Keratinocyte (primary cell): ENCODE measurements at regions not wholly inside any gene's neighbourhood (a gene's known extent, or its start where the extent isn't known, plus 50 kb on each side); places are given as distances from the start of the nearest gene placed in this dataset.

Source experiments
- CTCF ChIP-seq, 3 experiments: IDR thresholded peaks in 1 of 3; conservative IDR thresholded peaks in 1 of 3; optimal IDR thresholded peaks in 1 of 3; 2 replicates in 2 of 3; 3 replicates in 1 of 3; pipeline versions ENCODE3 to v1.5.1; 2011; ENCODE audit warnings: low read length in 3 of 3, mild to moderate bottlenecking in 3 of 3, moderate library complexity in 2 of 3, control low read depth in 1 of 3, inconsistent platforms in 1 of 3; ENCODE audit not compliant: insufficient read depth in 2 of 3; ENCODE audit errors: extremely low read depth in 1 of 3
- EZH2 ChIP-seq: IDR thresholded peaks from one replicate; pipeline ENCODE4 v1.6.1; 2012; ENCODE audit warnings: inconsistent platforms, mild to moderate bottlenecking, low read length, moderate library complexity

GRCh38 chr2:146615778-146616177, 1229.1 kb upstream of the ACVR2A start:
- TF ChIP-seq EZH2 = no peak
- TF ChIP-seq CTCF (optimal IDR thresholded peaks at IDR 0.05 in 1 of 3, IDR thresholded peaks at IDR 0.05 in 1 of 3, conservative IDR thresholded peaks at IDR 0.05 in 1 of 3; ENCODE audit: extremely low read depth in 1 of 3, insufficient read depth in 2 of 3, low read length in 3 of 3) = no peak
